K562 (cell line): ENCODE measurements at regions not wholly inside any gene's neighbourhood (a gene's known extent, or its start where the extent isn't known, plus 50 kb on each side); places are given as distances from the start of the nearest gene placed in this dataset.
A peak's percentile ranks its signal among the peaks of the same experiment; 100 is the strongest.

Source experiments
- ATAC-seq: fragments of 200-7000 bp; cut with Tn5 transposase; 3 replicates; pipeline ENCODE4 v1.9.1; 2020; ENCODE audit warnings: moderate library complexity
- BruUV-seq: library from RNA; stranded (reverse); fragments of 400-500 nt; replicated peaks from 2 replicates; lab custom pipeline; 2021; lab: Mats Ljungman, UMichigan
- CTCF ChIA-PET: fragments of 300-600 bp; formaldehyde crosslinking; extraction: SDS; loops from one replicate; lab custom pipeline; 2021; ENCODE audit warnings: low intra/inter-chr PET ratio; lab: Yijun Ruan, JAX
- POLR2A ChIA-PET: fragments of 300-600, 350-650 bp; sonication (Branson Sonifier 250); formaldehyde crosslinking; extraction: SDS; loops from one replicate; lab custom pipeline; 2021; ENCODE audit warnings: antibody characterized with exemption, inconsistent platforms; lab: Yijun Ruan, JAX
- DNase-seq, 4 experiments: peaks; one replicate each; pipeline versions ENCODE4 v3.0.0 to v3.0.0-alpha.2; 2011 to 2018; ENCODE audit warnings: low spot score in 3 of 4, mixed read lengths in 3 of 4; ENCODE audit errors: extremely low read depth in 1 of 4
- FAIRE-seq: peaks from 2 replicates; lab custom pipeline; 2011; peaks lifted over from hg19 to GRCh38; lab: Jason Lieb, UNC
- H2AFZ ChIP-seq: 2 replicates; pipeline ENCODE4 v1.6.0; 2011; ENCODE audit warnings: low read depth, low read length, control low read depth, inconsistent platforms
- H3K27ac ChIP-seq: fragments of 200-600 bp; 3 replicates; pipeline ENCODE4 v1.8.0; 2011; ENCODE audit warnings: low read depth, mild to moderate bottlenecking, control low read depth, inconsistent platforms, low read length, moderate library complexity, mixed read lengths; ENCODE audit errors: extremely low read depth
- H3K27me3 ChIP-seq, 2 experiments: fragments of 300-600 bp in 1 of 2; 2 replicates in 1 of 2; 3 replicates in 1 of 2; pipeline versions ENCODE4 v1.6.0 to v1.8.0; 2011; ENCODE audit warnings: inconsistent platforms in 2 of 2, low read length in 2 of 2, mild to moderate bottlenecking in 1 of 2, mixed read lengths in 1 of 2, moderate library complexity in 1 of 2; ENCODE audit not compliant: control insufficient read depth in 2 of 2, insufficient read depth in 2 of 2
- H3K36me3 ChIP-seq: fragments of 300-600 bp; 3 replicates; pipeline ENCODE4 v1.8.0; 2011; ENCODE audit warnings: mild to moderate bottlenecking, low read length, inconsistent platforms; ENCODE audit not compliant: control insufficient read depth, insufficient read depth
- H3K4me1 ChIP-seq, 2 experiments: fragments of 200-600 bp in 1 of 2; replicated peaks in 1 of 2; 2 replicates in 1 of 2; 3 replicates in 1 of 2; pipeline versions ENCODE4 v1.5.1 to v1.8.0; 2011; ENCODE audit warnings: inconsistent platforms in 2 of 2, low read length in 2 of 2, mild to moderate bottlenecking in 1 of 2, mixed read lengths in 1 of 2, moderate library complexity in 1 of 2; ENCODE audit not compliant: control insufficient read depth in 2 of 2, insufficient read depth in 2 of 2
- H3K4me2 ChIP-seq: 2 replicates; pipeline ENCODE4 v1.6.1; 2011; ENCODE audit warnings: low read length, control low read depth, inconsistent platforms, mixed read lengths; ENCODE audit not compliant: insufficient read depth
- H3K4me3 ChIP-seq: fragments of 200-600 bp; sonication (generic), shearing (Covaris generic); 2 replicates; pipeline ENCODE4 v1.5.1; 2016; ENCODE audit warnings: control low read depth, inconsistent platforms
- H3K79me2 ChIP-seq: fragments of 200-600 bp; 3 replicates; pipeline ENCODE4 v1.8.0; 2011; ENCODE audit warnings: low read length, inconsistent platforms; ENCODE audit not compliant: control insufficient read depth, insufficient read depth
- H3K9ac ChIP-seq, 2 experiments: 2 replicates each; pipeline versions ENCODE4 v1.6.0 to v1.6.1; 2011; ENCODE audit warnings: low read depth in 2 of 2, low read length in 2 of 2, control low read depth in 1 of 2, inconsistent platforms in 1 of 2, mild to moderate bottlenecking in 1 of 2, mixed read lengths in 1 of 2; ENCODE audit not compliant: insufficient read depth in 1 of 2
- H3K9me1 ChIP-seq: one replicate; pipeline ENCODE4 v1.6.0; 2011; ENCODE audit warnings: inconsistent platforms, mild to moderate bottlenecking, low read length, moderate library complexity; ENCODE audit not compliant: control insufficient read depth, insufficient read depth
- H3K9me3 ChIP-seq: replicated peaks from 2 replicates; pipeline ENCODE4 v1.5.1; 2011; ENCODE audit warnings: low read depth, low read length, inconsistent platforms; ENCODE audit not compliant: control insufficient read depth, insufficient read depth
- H4K20me1 ChIP-seq: replicated peaks from 2 replicates; pipeline ENCODE4 v1.6.1; 2011; ENCODE audit warnings: low read length, inconsistent platforms, mixed read lengths; ENCODE audit not compliant: control insufficient read depth, insufficient read depth
- CBX2 ChIP-seq: fragments of 200-600 bp; sonication (generic); IDR thresholded peaks from one replicate; pipeline ENCODE4 v1.6.1; 2012; ENCODE audit warnings: mild to moderate bottlenecking, low read length, inconsistent platforms; ENCODE audit not compliant: insufficient read depth, poor library complexity, severe bottlenecking
- SAFB ChIP-seq: fragments of 200-400 bp; formaldehyde crosslinking; IDR thresholded peaks from 2 replicates; pipeline ENCODE4 v1.6.1; 2017; ENCODE audit warnings: low read depth, low read length, borderline replicate concordance
- ZNF639 ChIP-seq, 2 experiments: fragments of 200-800 bp in 1 of 2; sonication (Bioruptor generic) in 1 of 2; sonication (generic) in 1 of 2; formaldehyde crosslinking in 1 of 2; IDR thresholded peaks in 1 of 2; conservative IDR thresholded peaks in 1 of 2; 2 replicates each; pipeline versions ENCODE4 v1.5.0 to v1.6.1; 2016 to 2020; ENCODE audit warnings: missing compliant biosample characterization in 1 of 2, missing genetic modification characterization in 1 of 2, missing genetic modification reagents in 1 of 2
- whole genome bisulfite sequencing: fragments of 100-300 bp; shearing (Covaris generic); methylation state at CpG from one replicate; pipeline ENCODE4 v1.1.6; 2016; ENCODE audit warnings: low coverage, mixed read lengths; ENCODE audit not compliant: insufficient coverage; ENCODE audit errors: missing lambda C conversion rate; 5-methylcytosine and 5-hydroxymethylcytosine counted together
- in situ Hi-C: fragments of 300-500 bp; cut with MboI; formaldehyde crosslinking; loops from 4 replicates; pipeline ENCODE4 v1.15.0; 2018; ENCODE audit warnings: inconsistent platforms, mixed read lengths
- intact Hi-C: fragments of 100-400 bp; cut with micrococcal nuclease; formaldehyde crosslinking; loops from 2 replicates; pipeline ENCODE4 v1.14.2; 2022

GRCh38 chr7:25863729-25864110, 288.3 kb upstream of the NFE2L3 start:
- in situ Hi-C loops = no loop called here
- TF ChIP-seq CBX2 = peak; percentile 60
- TF ChIP-seq ZNF639 (CRISPR knock-in tag; conservative IDR thresholded peaks at IDR 0.05 in 1 of 2, IDR thresholded peaks at IDR 0.05 in 1 of 2) = 0 out of 4 replicates have a peak, but pooled peaks of 1 of the 2 experiments have one; percentile 0
- TF ChIP-seq SAFB = no peak

More at GRCh38 chr7:25863729-25864110, 288.3 kb upstream of the NFE2L3 start:
- DNase-seq (no peak), FAIRE-seq (no peak), ATAC-seq (no peak)
- intact Hi-C loops = no loop called here
- ChIA-PET POLR2A (no interaction called here), CTCF (interaction anchor here (0.6 kb wide), 1 partner anchor 818 kb away, joined by 5 read pairs; no protein-coding TSS in a partner anchor)
- Histone ChIP-seq H3K9ac (peak overlapping the region in 1 of 2 experiments; percentile 60; a peak in 3 of 4 replicates), H4K20me1 (no peaks in the 10 kb centered on the region), H3K4me2 (no peak overlapping the region), H3K9me3 (no peaks in the 10 kb centered on the region), H3K4me1 (peaks cover 0 to 11% of the 10 kb centered on the region in 2 experiments; a peak in 2 of 5 replicates), H3K9me1 (no peaks in the 10 kb centered on the region), H3K36me3 (no peaks in the 10 kb centered on the region), H3K27me3 (peaks cover under 1% of the 10 kb centered on the region in 2 experiments; a peak in 1 of 5 replicates), H3K79me2 (no peaks in the 10 kb centered on the region), H3K4me3 (peak overlapping the region; percentile 32; the same call in 1 of the 2 replicates), H3K27ac (peak overlapping the region; percentile 71; the same call in 2 of the 3 replicates), H2AFZ (peak overlapping the region; percentile 70)
- BruUV-seq = no TSS peak
- 18% methylated on average over 3 of the region's 3 CpGs for WGBS
